ENCODE measurements at regions not wholly inside any gene's neighbourhood (a gene's known extent, or its start where the extent isn't known, plus 50 kb on each side); places are given as distances from the start of the nearest gene placed in this dataset.

DNA sequence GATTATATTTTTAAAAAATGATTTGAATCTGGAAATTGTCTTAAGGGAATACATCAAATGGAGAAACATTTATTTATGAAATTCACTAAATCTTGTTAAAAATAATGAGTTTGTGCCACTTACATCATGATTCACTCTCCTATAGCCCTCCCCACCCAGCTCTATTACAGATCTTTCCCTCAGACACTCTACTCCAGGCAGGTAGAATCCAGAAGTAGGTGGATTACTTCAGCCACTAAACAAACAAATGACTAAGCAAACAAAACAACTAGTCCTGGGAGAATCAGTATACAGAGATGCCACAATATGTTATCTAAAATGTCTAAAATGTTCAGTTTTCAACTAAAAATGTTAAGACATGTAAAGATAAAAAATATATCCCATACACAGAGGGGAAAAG is 608.1 kb upstream of the UBE2E2 start:
- no peak overlapping the region for H2BK20ac ChIP-seq (ENCODE audit: low read length)

More for the DNA sequence above, 608.1 kb upstream of the UBE2E2 start:
- no peak overlapping the region for H2BK15ac ChIP-seq (ENCODE audit: low read length)
- no peak for DNase-seq (ENCODE audit: low read depth in 1 of 2, low spot score in 2 of 2)
- no peaks in the 10 kb centered on the region for H3K79me2 ChIP-seq (ENCODE audit: control insufficient read depth in 1 of 2, insufficient read depth in 2 of 2, low read length in 2 of 2)
- H3K9me3 ChIP-seq (ENCODE audit: insufficient read depth in 2 of 2, low read depth in 1 of 2, low read length in 1 of 2) = peaks cover 11 to 13% of the 10 kb centered on the region in 2 experiments
- H3K27ac ChIP-seq (ENCODE audit: low read depth, low read length) = no peak overlapping the region
- H4K5ac ChIP-seq (ENCODE audit: insufficient read length, low read depth, low read length) = no peak overlapping the region
- H4K8ac ChIP-seq (ENCODE audit: extremely low read depth, insufficient read depth, low read length) = no peak overlapping the region
- H3K14ac ChIP-seq (ENCODE audit: insufficient read length) = no peak overlapping the region
- no peak overlapping the region for H2BK5ac ChIP-seq (ENCODE audit: low read depth, low read length)
- H3K18ac ChIP-seq (ENCODE audit: extremely low read depth, low read length) = no peak overlapping the region
- H3K4ac ChIP-seq (replicated peaks; ENCODE audit: insufficient read length, low read depth, low read length) = no peak overlapping the region
- H3K4me1 ChIP-seq (replicated peaks in 1 of 4; ENCODE audit: control insufficient read depth in 3 of 4, insufficient read depth in 4 of 4, low read length in 3 of 4) = no peaks in the 10 kb centered on the region
- no peaks in the 10 kb centered on the region for H3K27me3 ChIP-seq (replicated peaks in 1 of 4; ENCODE audit: control insufficient read depth in 3 of 4, extremely low read depth in 1 of 4, insufficient read depth in 3 of 4, low read length in 3 of 4)
- no peak for TF ChIP-seq RAD21 (IDR thresholded peaks at IDR 0.05 in 1 of 2, conservative IDR thresholded peaks at IDR 0.05 in 1 of 2; ENCODE audit: low read depth in 2 of 2, low read length in 2 of 2)
- H3K56ac ChIP-seq (replicated peaks; ENCODE audit: insufficient read length, low read depth, low read length) = no peak overlapping the region
- H3K79me1 ChIP-seq (ENCODE audit: low read depth, low read length) = no peaks in the 10 kb centered on the region
- no peaks in the 10 kb centered on the region for H3K23me2 ChIP-seq (ENCODE audit: low read depth, low read length)
- H3K23ac ChIP-seq (ENCODE audit: insufficient read length) = no peak overlapping the region
- H2BK120ac ChIP-seq (replicated peaks; ENCODE audit: low read depth, low read length) = no peak overlapping the region
- ChIA-PET POLR2A (ENCODE audit: partially characterized antibody) (no interaction called here), CTCF (ENCODE audit: partially characterized antibody) (interaction anchor here (1.2 kb wide), 1 partner anchor 11 kb away, joined by 4 read pairs; no protein-coding TSS in a partner anchor)
- no peak overlapping the region for H2AK5ac ChIP-seq (ENCODE audit: low read depth, low read length)
- H3K36me3 ChIP-seq (ENCODE audit: control insufficient read depth in 2 of 4, insufficient read depth in 4 of 4, low read length in 3 of 4) = no peaks in the 10 kb centered on the region
- no peak overlapping the region for H3K4me2 ChIP-seq (ENCODE audit: insufficient read depth in 1 of 2, low read depth in 2 of 2, low read length in 2 of 2)
- H3K4me3 ChIP-seq (ENCODE audit: extremely low read depth in 1 of 4, insufficient read depth in 2 of 4, low read depth in 3 of 4, low read length in 4 of 4) = no peak overlapping the region
- no peak overlapping the region for H3K9ac ChIP-seq (replicated peaks in 1 of 4; ENCODE audit: extremely low read depth in 1 of 4, low read depth in 3 of 4, low read length in 3 of 4)
- no peak overlapping the region for H2AFZ ChIP-seq (ENCODE audit: low read length)
- no peak overlapping the region for H2BK12ac ChIP-seq (ENCODE audit: low read depth, low read length)
- H4K91ac ChIP-seq (replicated peaks; ENCODE audit: insufficient read length, low read length) = no peak overlapping the region
- no peaks in the 10 kb centered on the region for H4K20me1 ChIP-seq (replicated peaks in 1 of 2; ENCODE audit: control insufficient read depth in 1 of 2, insufficient read depth in 2 of 2, low read length in 2 of 2)
- no peak for FAIRE-seq

Data from H1 (cell line).